ENCODE measurements at regions not wholly inside any gene's neighbourhood (a gene's known extent, or its start where the extent isn't known, plus 50 kb on each side); places are given as distances from the start of the nearest gene placed in this dataset.

- Histone ChIP-seq H3K9ac (ENCODE audit: low read length) (peak overlapping the region; percentile 3), H3K27ac (ENCODE audit: low read depth, low read length) (peak overlapping the region; percentile 62)
Observed at GRCh38 chr15:39079296-39079847, 501.5 kb upstream of the THBS1 start.

DNA sequence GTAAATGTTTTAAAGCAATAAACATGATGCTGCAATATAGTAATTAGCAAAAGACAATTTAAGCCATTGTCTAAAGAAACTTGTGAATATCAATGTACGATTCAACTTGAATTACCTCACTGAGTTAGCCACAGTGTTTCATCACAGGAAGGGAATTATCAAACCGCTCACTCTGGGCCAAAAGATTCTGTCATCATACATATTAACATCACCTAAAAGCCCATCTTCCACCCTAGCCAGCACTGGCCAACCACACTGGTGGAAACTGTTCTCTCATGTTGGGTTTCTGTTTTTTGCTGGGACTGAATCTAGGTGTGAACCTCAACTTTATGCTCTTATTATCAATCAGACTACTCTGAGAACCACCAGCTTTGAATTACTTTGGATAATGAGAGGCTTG is 497.7 kb upstream of the THBS1 start:
- no peaks in the 10 kb centered on the region for H3K36me3 Mint-ChIP-seq (ENCODE audit: low read depth, unreplicated experiment)

More at GRCh38 chr15:39079296-39079847, 501.5 kb upstream of the THBS1 start:
- Mint-ChIP-seq H3K36me3 (ENCODE audit: low read depth, unreplicated experiment) (no peaks in the 10 kb centered on the region), H3K4me3 (ENCODE audit: unreplicated experiment) (no peak overlapping the region), H3K4me1 (ENCODE audit: low read depth, unreplicated experiment) (peaks cover 30% of the 10 kb centered on the region), H3K9me3 (ENCODE audit: unreplicated experiment) (peaks cover 8% of the 10 kb centered on the region), H3K27me3 (ENCODE audit: low read depth, unreplicated experiment) (peaks cover 1% of the 10 kb centered on the region), H3K27ac (ENCODE audit: unreplicated experiment) (peak overlapping the region; percentile 64)
- Histone ChIP-seq H3K79me2 (ENCODE audit: insufficient read depth, low read length) (no peaks in the 10 kb centered on the region), H4K20me1 (ENCODE audit: insufficient read depth, low read length) (no peaks in the 10 kb centered on the region), H3K4me2 (ENCODE audit: low read length) (peak overlapping the region; percentile 33), H2AFZ (ENCODE audit: low read depth, low read length) (peak overlapping the region; percentile 6), H3K9me3 (ENCODE audit: insufficient read depth, low read depth, low read length) (no peaks in the 10 kb centered on the region), H3K4me1 (ENCODE audit: insufficient read depth, low read length) (peaks cover 9% of the 10 kb centered on the region), H3K4me3 (ENCODE audit: insufficient read depth, low read depth, low read length) (no peak overlapping the region), H3K27me3 (ENCODE audit: insufficient read depth, low read length) (no peaks in the 10 kb centered on the region), H3K36me3 (ENCODE audit: insufficient read depth, low read length) (no peaks in the 10 kb centered on the region)
- TF ChIP-seq, protein P1, sequence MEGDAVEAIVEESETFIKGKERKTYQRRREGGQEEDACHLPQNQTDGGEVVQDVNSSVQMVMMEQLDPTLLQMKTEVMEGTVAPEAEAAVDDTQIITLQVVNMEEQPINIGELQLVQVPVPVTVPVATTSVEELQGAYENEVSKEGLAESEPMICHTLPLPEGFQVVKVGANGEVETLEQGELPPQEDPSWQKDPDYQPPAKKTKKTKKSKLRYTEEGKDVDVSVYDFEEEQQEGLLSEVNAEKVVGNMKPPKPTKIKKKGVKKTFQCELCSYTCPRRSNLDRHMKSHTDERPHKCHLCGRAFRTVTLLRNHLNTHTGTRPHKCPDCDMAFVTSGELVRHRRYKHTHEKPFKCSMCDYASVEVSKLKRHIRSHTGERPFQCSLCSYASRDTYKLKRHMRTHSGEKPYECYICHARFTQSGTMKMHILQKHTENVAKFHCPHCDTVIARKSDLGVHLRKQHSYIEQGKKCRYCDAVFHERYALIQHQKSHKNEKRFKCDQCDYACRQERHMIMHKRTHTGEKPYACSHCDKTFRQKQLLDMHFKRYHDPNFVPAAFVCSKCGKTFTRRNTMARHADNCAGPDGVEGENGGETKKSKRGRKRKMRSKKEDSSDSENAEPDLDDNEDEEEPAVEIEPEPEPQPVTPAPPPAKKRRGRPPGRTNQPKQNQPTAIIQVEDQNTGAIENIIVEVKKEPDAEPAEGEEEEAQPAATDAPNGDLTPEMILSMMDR (IDR thresholded peaks at IDR 0.05; ENCODE audit: insufficient read depth, low read depth, low read length) = no peak
- TF ChIP-seq EZH2 (IDR thresholded peaks at IDR 0.05; ENCODE audit: insufficient read depth, low read length) = no peak
- FAIRE-seq = peak; percentile 96
- DNase-seq (ENCODE audit: low read depth) = peak; percentile 95

More for the DNA sequence above, 497.7 kb upstream of the THBS1 start:
- Histone ChIP-seq H3K27me3 (ENCODE audit: insufficient read depth, low read length) (no peaks in the 10 kb centered on the region), H3K4me3 (ENCODE audit: insufficient read depth, low read depth, low read length) (no peak overlapping the region), H3K9me3 (ENCODE audit: insufficient read depth, low read depth, low read length) (no peaks in the 10 kb centered on the region), H4K20me1 (ENCODE audit: insufficient read depth, low read length) (no peaks in the 10 kb centered on the region), H2AFZ (ENCODE audit: low read depth, low read length) (no peak overlapping the region), H3K9ac (ENCODE audit: low read length) (no peak overlapping the region), H3K4me2 (ENCODE audit: low read length) (no peak overlapping the region), H3K36me3 (ENCODE audit: insufficient read depth, low read length) (no peaks in the 10 kb centered on the region), H3K4me1 (ENCODE audit: insufficient read depth, low read length) (peaks cover 9% of the 10 kb centered on the region), H3K27ac (ENCODE audit: low read depth, low read length) (no peak overlapping the region), H3K79me2 (ENCODE audit: insufficient read depth, low read length) (no peaks in the 10 kb centered on the region)
- no peak overlapping the region for H3K27ac Mint-ChIP-seq (ENCODE audit: unreplicated experiment)
- H3K9me3 Mint-ChIP-seq (ENCODE audit: unreplicated experiment) = peaks cover 5% of the 10 kb centered on the region
- TF ChIP-seq, protein P1 (IDR thresholded peaks at IDR 0.05; ENCODE audit: insufficient read depth, low read depth, low read length) = no peak
- TF ChIP-seq EZH2 (IDR thresholded peaks at IDR 0.05; ENCODE audit: insufficient read depth, low read length) = no peak
- DNase-seq (ENCODE audit: low read depth) (peak; percentile 79), FAIRE-seq (peak; percentile 50)
- no peak overlapping the region for H3K4me3 Mint-ChIP-seq (ENCODE audit: unreplicated experiment)
- H3K27me3 Mint-ChIP-seq (ENCODE audit: low read depth, unreplicated experiment) = no peaks in the 10 kb centered on the region
- H3K4me1 Mint-ChIP-seq (ENCODE audit: low read depth, unreplicated experiment) = peaks cover 21% of the 10 kb centered on the region
